SK-N-SH (cell line): ENCODE measurements at regions not wholly inside any gene's neighbourhood (a gene's known extent, or its start where the extent isn't known, plus 50 kb on each side); places are given as distances from the start of the nearest gene placed in this dataset.

Source experiments
- CTCF ChIA-PET: fragments of 300-600, 350-600 bp; formaldehyde crosslinking; extraction: SDS; loops from one replicate; lab custom pipeline; 2021; lab: Yijun Ruan, JAX
- POLR2A ChIA-PET: fragments of 350-600 bp; sonication (Branson Sonifier 250); formaldehyde crosslinking; extraction: SDS; loops from one replicate; lab custom pipeline; 2020; ENCODE audit warnings: antibody characterized with exemption, inconsistent platforms; lab: Yijun Ruan, JAX
- DNase-seq: peaks from one replicate; pipeline ENCODE4 v3.0.0; 2012
- H2AFZ ChIP-seq: fragments of 200-600 bp; sonication (generic); 2 replicates; pipeline ENCODE4 v1.8.1; 2016; ENCODE audit warnings: antibody characterized with exemption, mild to moderate bottlenecking, low read depth
- H3F3A ChIP-seq: fragments of 200-600 bp; sonication (generic); replicated peaks from 2 replicates; pipeline ENCODE3; 2016; ENCODE audit warnings: antibody characterized with exemption, mild to moderate bottlenecking; ENCODE audit not compliant: insufficient read depth
- H3K27ac ChIP-seq, 2 experiments: fragments of 200-500 bp in 1 of 2; fragments of 200-600 bp in 1 of 2; sonication (Bioruptor generic) in 1 of 2; sonication (generic), shearing (Covaris generic) in 1 of 2; 2 replicates each; pipeline versions ENCODE4 v1.5.1 to v1.6.1; 2014 to 2016; ENCODE audit warnings: low read depth in 2 of 2, inconsistent platforms in 1 of 2, low read length in 1 of 2, mild to moderate bottlenecking in 1 of 2, mixed read lengths in 1 of 2
- H3K27me3 ChIP-seq: fragments of 200-600 bp; sonication (generic), shearing (Covaris generic); 2 replicates; pipeline ENCODE4 v1.6.1; 2016; ENCODE audit warnings: mixed run types; ENCODE audit not compliant: insufficient read depth
- H3K36me3 ChIP-seq, 2 experiments: fragments of 200-500 bp in 1 of 2; fragments of 200-600 bp in 1 of 2; sonication (Bioruptor generic) in 1 of 2; sonication (generic) in 1 of 2; replicated peaks in 1 of 2; 2 replicates each; pipeline versions ENCODE3 to v1.5.1; 2014 to 2016; ENCODE audit warnings: low read length in 1 of 2, mild to moderate bottlenecking in 1 of 2; ENCODE audit not compliant: insufficient read depth in 2 of 2, control insufficient read depth in 1 of 2
- H3K4me1 ChIP-seq, 2 experiments: fragments of 200-500 bp in 1 of 2; fragments of 200-600 bp in 1 of 2; sonication (Bioruptor generic) in 1 of 2; sonication (generic), shearing (Covaris generic) in 1 of 2; 2 replicates each; pipeline versions ENCODE4 v1.5.1 to v1.6.1; 2014 to 2016; ENCODE audit warnings: low read depth in 1 of 2, low read length in 1 of 2, mixed run types in 1 of 2; ENCODE audit not compliant: insufficient read depth in 2 of 2, control insufficient read depth in 1 of 2
- H3K4me2 ChIP-seq: fragments of 200-600 bp; sonication (generic), shearing (Covaris generic); 2 replicates; pipeline ENCODE4 v1.6.1; 2017; ENCODE audit warnings: mixed run types
- H3K4me3 ChIP-seq, 2 experiments: fragments of 200-500 bp in 1 of 2; fragments of 200-600 bp in 1 of 2; sonication (Bioruptor generic) in 1 of 2; sonication (generic), shearing (Covaris generic) in 1 of 2; 2 replicates each; pipeline versions ENCODE4 v1.5.1 to v1.8.1; 2014 to 2016; ENCODE audit warnings: low read depth in 2 of 2, inconsistent platforms in 1 of 2, low read length in 1 of 2, mild to moderate bottlenecking in 1 of 2, mixed read lengths in 1 of 2, moderate library complexity in 1 of 2
- H3K79me2 ChIP-seq: fragments of 200-600 bp; sonication (generic); 2 replicates; pipeline ENCODE4 v1.8.1; 2017; ENCODE audit warnings: mild to moderate bottlenecking; ENCODE audit not compliant: insufficient read depth
- H3K9ac ChIP-seq: fragments of 200-600 bp; sonication (generic); 2 replicates; pipeline ENCODE4 v1.6.1; 2017; ENCODE audit warnings: mixed run types
- H3K9me2 ChIP-seq: fragments of 200-600 bp; sonication (generic); 2 replicates; pipeline ENCODE4 v1.6.1; 2017; ENCODE audit warnings: mixed run types
- H3K9me3 ChIP-seq: fragments of 200-600 bp; sonication (generic); 2 replicates; pipeline ENCODE4 v1.6.1; 2017; ENCODE audit warnings: mixed run types, mild to moderate bottlenecking, moderate library complexity
- H4K20me1 ChIP-seq: fragments of 200-600 bp; sonication (generic); 2 replicates; pipeline ENCODE4 v1.6.1; 2017; ENCODE audit warnings: mild to moderate bottlenecking, mixed run types; ENCODE audit not compliant: insufficient read depth
- ELF1 ChIP-seq: IDR thresholded peaks from 2 replicates; pipeline ENCODE4 v1.4.0; 2012
- FOXJ3 ChIP-seq: sonication (generic); formaldehyde crosslinking; IDR thresholded peaks from 2 replicates; pipeline ENCODE4 v1.5.1; 2020; ENCODE audit warnings: mild to moderate bottlenecking, missing genetic modification reagents
- FOXM1 ChIP-seq: IDR thresholded peaks from 2 replicates; pipeline ENCODE4 v1.4.0; 2012; ENCODE audit warnings: low read depth, mild to moderate bottlenecking
- MXI1 ChIP-seq: IDR thresholded peaks from 2 replicates; pipeline ENCODE4 v1.6.1; 2012; ENCODE audit warnings: mild to moderate bottlenecking, low read depth, low read length, improper control_type of control experiment
- NRF1 ChIP-seq: IDR thresholded peaks from 2 replicates; pipeline ENCODE4 v1.6.1; 2012; ENCODE audit warnings: low read depth, mild to moderate bottlenecking, low read length
- RXRA ChIP-seq: IDR thresholded peaks from 2 replicates; pipeline ENCODE4 v1.4.0; 2012; ENCODE audit warnings: low read depth, mild to moderate bottlenecking, borderline replicate concordance
- SIN3A ChIP-seq: IDR thresholded peaks from 2 replicates; pipeline ENCODE4 v1.6.1; 2012; ENCODE audit warnings: low read depth, mild to moderate bottlenecking, low read length, moderate library complexity, borderline replicate concordance
- TCF12 ChIP-seq: IDR thresholded peaks from 2 replicates; pipeline ENCODE4 v1.4.0; 2012
- USF2 ChIP-seq: fragments of 150-350 bp; IDR thresholded peaks from 2 replicates; pipeline ENCODE4 v1.6.1; 2017; ENCODE audit warnings: antibody characterized with exemption, low read length, low read depth, borderline replicate concordance
- YY1 ChIP-seq: IDR thresholded peaks from 2 replicates; pipeline ENCODE4 v1.4.0; 2012; ENCODE audit warnings: low read depth, mild to moderate bottlenecking
- WGBS: methylation state at CpG from one replicate; pipeline ENCODE4 v1.1.6; 2017; ENCODE audit warnings: low lambda C conversion rate; 5-methylcytosine and 5-hydroxymethylcytosine counted together
- TF ChIP-seq, protein P1 (sequence below): IDR thresholded peaks from 2 replicates; pipeline ENCODE4; 2012

GRCh38 chr4:179751669-179752068 lies 2309.4 kb upstream of the AGA start:
- H2AFZ ChIP-seq = no peak overlapping the region
- no peak for TF ChIP-seq NRF1
- TF ChIP-seq, all 33 proteins: peak for 0
- Histone ChIP-seq H3K4me3 (no peak overlapping the region), H3F3A (no peaks in the 10 kb centered on the region), H3K4me1 (no peaks in the 10 kb centered on the region; a peak in 1 of 4 replicates), H3K9ac (no peak overlapping the region), H3K79me2 (no peaks in the 10 kb centered on the region), H3K4me2 (no peak overlapping the region), H3K9me3 (no peaks in the 10 kb centered on the region), H3K27me3 (no peaks in the 10 kb centered on the region), H3K27ac (no peak overlapping the region), H3K36me3 (no peaks in the 10 kb centered on the region), H3K9me2 (no peaks in the 10 kb centered on the region), H4K20me1 (no peaks in the 10 kb centered on the region)
- ChIA-PET CTCF (interaction anchor here (1.5 kb wide), 1 partner anchor 9 kb away, joined by 5 read pairs; no protein-coding TSS in a partner anchor), POLR2A (no interaction called here)
- 19% methylated on average over 8 of the region's 8 CpGs for WGBS
- no peak for DNase-seq

DNA sequence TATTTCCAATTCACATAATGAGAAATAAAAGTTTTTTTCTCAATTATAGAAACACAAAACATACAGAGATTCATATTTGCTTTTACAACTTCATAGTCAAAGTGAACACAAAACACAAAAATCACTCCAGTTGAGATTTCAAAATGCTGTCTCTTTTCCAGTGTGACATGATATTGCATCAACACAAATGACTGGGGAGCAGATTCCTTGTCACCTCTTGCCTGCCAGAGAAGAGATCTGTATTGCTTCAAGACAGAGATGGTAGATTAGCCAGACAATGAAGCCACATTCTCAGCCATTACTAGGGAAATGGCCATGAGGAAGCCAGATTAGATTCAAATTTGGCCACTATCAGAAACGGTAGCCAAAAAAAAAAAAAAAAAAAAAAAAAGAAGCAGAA lies 2313.1 kb upstream of the AGA start:
- H3K9me2 ChIP-seq = no peaks in the 10 kb centered on the region
- ChIA-PET CTCF (no interaction called here), POLR2A (no interaction called here)
- no peak overlapping the region for H3K9ac ChIP-seq
- no peak overlapping the region for H3K27ac ChIP-seq
- H3F3A ChIP-seq = no peaks in the 10 kb centered on the region
- H3K4me3 ChIP-seq = no peak overlapping the region
- H2AFZ ChIP-seq = no peak overlapping the region
- no peak overlapping the region for H3K4me2 ChIP-seq
- DNase-seq = no peak
- no peaks in the 10 kb centered on the region for H3K79me2 ChIP-seq
- TF ChIP-seq USF2 = no peak
- TF ChIP-seq SIN3A = no peak
- no peak for TF ChIP-seq TCF12
- no peak for TF ChIP-seq RXRA
- TF ChIP-seq ELF1 = no peak
- no peaks in the 10 kb centered on the region for H4K20me1 ChIP-seq
- no peaks in the 10 kb centered on the region for H3K27me3 ChIP-seq
- WGBS = 5% methylated on average over 1 of the region's 1 CpG
- H3K9me3 ChIP-seq = no peaks in the 10 kb centered on the region; the same call in 1 of the 2 replicates
- H3K36me3 ChIP-seq = no peaks in the 10 kb centered on the region
- H3K4me1 ChIP-seq = no peaks in the 10 kb centered on the region; a peak in 1 of 4 replicates

DNA sequence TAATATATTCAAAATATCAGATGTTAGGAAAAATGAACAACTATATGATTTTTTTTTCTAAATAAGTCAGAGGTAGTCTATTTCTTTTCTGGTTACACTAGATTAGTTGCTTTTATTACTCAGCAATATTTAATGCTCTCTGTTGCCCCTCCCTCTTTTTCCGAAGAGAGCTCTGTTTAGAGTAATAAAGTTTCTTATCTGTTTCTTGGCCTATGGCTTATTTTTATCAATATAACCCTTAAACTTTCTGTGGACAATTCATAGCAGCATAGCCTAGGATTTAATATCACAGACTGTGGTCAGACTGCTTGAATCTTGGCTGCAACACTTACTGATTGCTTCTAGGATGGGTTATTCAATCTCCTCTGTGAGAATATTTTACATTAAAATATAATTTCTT lies 2315.4 kb upstream of the AGA start:
- TF ChIP-seq NRF1 (no peak), FOXJ3 (no peak), TCF12 (no peak), MXI1 (no peak), FOXM1 (no peak), USF2 (no peak), RXRA (no peak), YY1 (no peak), SIN3A (no peak)
- TF ChIP-seq, protein P1, sequence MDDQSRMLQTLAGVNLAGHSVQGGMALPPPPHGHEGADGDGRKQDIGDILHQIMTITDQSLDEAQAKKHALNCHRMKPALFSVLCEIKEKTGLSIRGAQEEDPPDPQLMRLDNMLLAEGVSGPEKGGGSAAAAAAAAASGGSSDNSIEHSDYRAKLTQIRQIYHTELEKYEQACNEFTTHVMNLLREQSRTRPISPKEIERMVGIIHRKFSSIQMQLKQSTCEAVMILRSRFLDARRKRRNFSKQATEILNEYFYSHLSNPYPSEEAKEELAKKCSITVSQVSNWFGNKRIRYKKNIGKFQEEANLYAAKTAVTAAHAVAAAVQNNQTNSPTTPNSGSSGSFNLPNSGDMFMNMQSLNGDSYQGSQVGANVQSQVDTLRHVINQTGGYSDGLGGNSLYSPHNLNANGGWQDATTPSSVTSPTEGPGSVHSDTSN = no peak
- TF ChIP-seq, all 33 proteins: peak for 0
- DNase-seq = no peak
- H3K9me2 ChIP-seq = no peaks in the 10 kb centered on the region
- no peak overlapping the region for H3K4me2 ChIP-seq
- no peaks in the 10 kb centered on the region for H3K79me2 ChIP-seq
- POLR2A ChIA-PET = no interaction called here
- H3K36me3 ChIP-seq = no peaks in the 10 kb centered on the region
- H3K27me3 ChIP-seq = no peaks in the 10 kb centered on the region
- H3K9me3 ChIP-seq = no peaks in the 10 kb centered on the region; the same call in 1 of the 2 replicates
- no peaks in the 10 kb centered on the region for H4K20me1 ChIP-seq
- no peak overlapping the region for H3K4me3 ChIP-seq
- H3K9ac ChIP-seq = no peak overlapping the region
- no peaks in the 10 kb centered on the region; a peak in 1 of 4 replicates for H3K4me1 ChIP-seq
- WGBS = 28% methylated on average over 1 of the region's 1 CpG
- CTCF ChIA-PET = no interaction called here
- no peaks in the 10 kb centered on the region for H3F3A ChIP-seq
- H3K27ac ChIP-seq = no peak overlapping the region
- no peak overlapping the region for H2AFZ ChIP-seq
